Fibroblast of mammary gland (primary cell): ENCODE measurements at regions not wholly inside any gene's neighbourhood (a gene's known extent, or its start where the extent isn't known, plus 50 kb on each side); places are given as distances from the start of the nearest gene placed in this dataset.

Source experiments
- DNase-seq: peaks from one replicate; pipeline ENCODE4 v3.0.0-alpha.2; 2010; ENCODE audit warnings: low read depth
- H3K4me3 ChIP-seq: 2 replicates; pipeline ENCODE4 v1.5.1; 2011; ENCODE audit warnings: low read depth, mild to moderate bottlenecking, low read length, moderate library complexity; ENCODE audit not compliant: control insufficient read depth
- TF ChIP-seq, protein P1 (sequence below): conservative IDR thresholded peaks from 2 replicates; pipeline ENCODE4 v1.5.1; 2011; ENCODE audit warnings: low read depth, low read length, inconsistent platforms; ENCODE audit not compliant: control insufficient read depth, insufficient read depth

DNA sequence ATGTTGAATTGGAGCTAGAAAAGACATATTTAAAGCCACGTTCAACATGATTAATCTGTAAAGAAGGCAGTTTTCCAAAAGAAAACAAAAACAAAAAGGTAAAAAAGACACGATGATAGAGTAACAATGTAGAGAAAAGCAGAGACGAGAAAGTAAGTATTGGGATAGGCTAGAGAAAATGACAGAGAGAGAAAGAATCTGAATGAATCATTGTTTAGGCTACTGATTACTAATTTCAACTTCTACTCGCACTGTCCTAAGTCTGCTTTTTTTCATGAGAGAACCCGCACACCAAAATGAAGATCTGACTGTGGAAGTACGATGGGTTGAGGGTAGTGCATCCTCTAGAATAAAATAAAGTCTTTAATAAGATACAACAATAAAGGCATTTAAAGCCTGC lies 1599.2 kb upstream of the TMEFF2 start:
- TF ChIP-seq, protein P1, sequence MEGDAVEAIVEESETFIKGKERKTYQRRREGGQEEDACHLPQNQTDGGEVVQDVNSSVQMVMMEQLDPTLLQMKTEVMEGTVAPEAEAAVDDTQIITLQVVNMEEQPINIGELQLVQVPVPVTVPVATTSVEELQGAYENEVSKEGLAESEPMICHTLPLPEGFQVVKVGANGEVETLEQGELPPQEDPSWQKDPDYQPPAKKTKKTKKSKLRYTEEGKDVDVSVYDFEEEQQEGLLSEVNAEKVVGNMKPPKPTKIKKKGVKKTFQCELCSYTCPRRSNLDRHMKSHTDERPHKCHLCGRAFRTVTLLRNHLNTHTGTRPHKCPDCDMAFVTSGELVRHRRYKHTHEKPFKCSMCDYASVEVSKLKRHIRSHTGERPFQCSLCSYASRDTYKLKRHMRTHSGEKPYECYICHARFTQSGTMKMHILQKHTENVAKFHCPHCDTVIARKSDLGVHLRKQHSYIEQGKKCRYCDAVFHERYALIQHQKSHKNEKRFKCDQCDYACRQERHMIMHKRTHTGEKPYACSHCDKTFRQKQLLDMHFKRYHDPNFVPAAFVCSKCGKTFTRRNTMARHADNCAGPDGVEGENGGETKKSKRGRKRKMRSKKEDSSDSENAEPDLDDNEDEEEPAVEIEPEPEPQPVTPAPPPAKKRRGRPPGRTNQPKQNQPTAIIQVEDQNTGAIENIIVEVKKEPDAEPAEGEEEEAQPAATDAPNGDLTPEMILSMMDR = no peak
- H3K4me3 ChIP-seq = no peak overlapping the region
- DNase-seq = peak; percentile 50

DNA sequence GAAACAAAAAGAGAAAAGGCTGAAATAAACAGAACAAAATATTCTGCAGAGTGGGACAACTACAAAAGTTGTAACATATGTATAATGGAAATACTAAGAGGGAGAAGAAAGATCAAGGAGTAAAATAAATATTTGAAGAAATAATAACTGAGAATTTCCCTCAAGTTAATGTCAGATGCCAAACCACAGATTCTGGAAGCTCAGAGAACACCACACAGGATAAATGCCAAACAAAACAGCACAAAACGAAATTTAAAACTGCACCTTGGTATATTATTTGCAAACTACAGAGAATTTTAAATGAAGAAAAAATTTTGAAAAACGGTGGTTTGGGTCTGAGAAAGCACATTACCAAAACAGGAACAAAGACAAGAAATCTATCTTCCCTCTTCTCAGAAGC lies 1588.9 kb upstream of the TMEFF2 start:
- TF ChIP-seq, protein P1 = no peak
- no peak overlapping the region for H3K4me3 ChIP-seq
- peak; percentile 23 for DNase-seq

DNA sequence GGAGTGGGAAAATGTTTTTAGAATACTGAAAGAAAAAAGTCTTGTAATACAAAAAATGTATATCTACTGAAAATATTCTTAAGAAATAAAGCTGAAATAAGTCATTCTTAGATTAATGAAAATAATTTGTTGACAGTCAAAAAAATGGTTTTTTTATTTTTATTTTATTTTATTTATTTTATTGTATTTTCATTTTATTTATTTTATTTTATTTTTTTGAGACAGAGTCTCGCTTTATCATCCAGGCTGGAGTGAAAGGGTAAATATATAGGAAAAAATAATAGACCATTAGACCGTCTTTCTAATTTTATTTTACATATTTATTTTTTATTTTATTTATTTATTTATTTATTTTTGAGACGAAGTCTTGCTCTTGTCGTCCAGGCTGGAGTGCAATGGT lies 1583.6 kb upstream of the TMEFF2 start:
- no peak overlapping the region for H3K4me3 ChIP-seq
- DNase-seq = no peak
- TF ChIP-seq, protein P1 = no peak

DNA sequence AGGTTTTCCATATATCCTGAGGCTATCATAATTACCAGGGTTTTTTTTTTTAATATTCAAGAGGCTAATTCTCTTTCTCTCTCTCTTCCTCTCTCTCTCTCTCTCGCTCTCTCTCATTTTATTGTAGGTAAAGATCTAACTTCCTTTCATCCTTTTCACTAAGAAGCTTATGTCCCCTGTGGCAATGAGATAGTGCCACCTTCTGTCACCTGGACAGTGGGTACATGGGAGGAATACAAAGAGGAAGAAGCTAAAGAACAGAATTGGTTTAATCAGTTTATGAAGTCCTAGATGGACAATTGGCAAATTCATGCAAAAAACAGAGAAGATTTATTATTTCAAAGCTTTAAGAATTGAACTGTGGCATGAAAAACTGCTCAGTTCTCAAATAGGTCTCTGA lies 1582.3 kb upstream of the TMEFF2 start:
- H3K4me3 ChIP-seq = no peak overlapping the region
- no peak for DNase-seq
- TF ChIP-seq, protein P1 = no peak

DNA sequence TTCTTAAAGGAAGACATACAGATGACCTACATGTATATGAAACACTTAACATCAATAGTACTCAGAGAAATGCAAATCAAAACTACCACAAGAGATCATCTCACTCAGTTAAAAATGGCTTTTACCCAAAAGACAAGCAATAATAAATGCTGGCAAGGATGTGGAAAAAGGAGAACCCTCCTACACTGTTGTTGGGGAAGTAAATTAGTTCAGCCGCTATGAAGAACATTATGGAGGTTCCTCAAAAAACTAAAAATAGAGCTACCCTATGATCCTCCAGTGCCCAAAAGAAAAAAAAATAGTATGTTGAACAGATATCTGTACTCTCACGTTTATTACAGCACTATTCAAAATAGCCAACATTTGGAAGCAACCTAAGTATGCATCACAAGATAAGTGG lies 1579.4 kb upstream of the TMEFF2 start:
- TF ChIP-seq, protein P1 = no peak
- DNase-seq = no peak

DNA sequence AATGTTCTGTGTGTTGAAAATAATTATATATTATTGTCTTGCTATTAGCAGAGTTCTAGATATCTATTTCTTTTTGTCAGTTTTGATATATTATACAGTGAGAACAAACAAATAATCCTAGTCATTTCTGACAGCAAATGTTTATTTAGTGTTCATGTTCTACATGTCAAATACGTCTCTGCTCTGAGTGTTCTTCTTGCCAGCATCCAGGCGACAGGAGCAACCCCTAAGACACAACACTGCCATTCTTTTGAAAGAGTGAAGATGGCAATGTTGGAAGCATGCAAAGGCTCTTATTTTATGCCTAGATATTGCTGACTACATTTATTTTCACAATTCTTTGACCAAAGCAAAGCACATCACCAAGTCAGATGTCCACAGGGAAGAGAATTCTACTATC lies 1556.6 kb upstream of the TMEFF2 start:
- TF ChIP-seq, protein P1 = no peak
- no peak overlapping the region for H3K4me3 ChIP-seq
- DNase-seq = no peak

More for the DNA sequence above, 1579.4 kb upstream of the TMEFF2 start:
- no peak overlapping the region for H3K4me3 ChIP-seq

DNA sequence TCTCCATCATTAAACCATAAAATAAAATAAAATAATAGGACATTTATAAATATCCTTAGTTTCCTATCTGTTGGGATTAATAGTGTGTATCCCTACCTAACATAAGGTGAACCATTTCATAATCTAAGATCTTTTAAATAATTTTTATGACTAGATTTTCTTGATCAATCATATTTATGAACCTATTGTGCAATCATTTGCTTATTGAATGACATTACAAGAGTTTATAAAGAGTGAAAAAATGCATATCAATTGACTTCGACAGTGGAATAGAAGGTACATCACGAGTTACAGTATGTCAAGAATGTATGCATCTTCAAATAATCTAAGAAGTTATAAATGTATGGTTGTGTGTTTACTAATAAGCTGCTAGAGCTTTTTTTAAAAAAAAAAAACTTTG lies 1554.8 kb upstream of the TMEFF2 start:
- H3K4me3 ChIP-seq = no peak overlapping the region
- TF ChIP-seq, protein P1 = no peak
- no peak for DNase-seq
